Uterus (tissue), 3 donors: ENCODE measurements at regions not wholly inside any gene's neighbourhood (a gene's known extent, or its start where the extent isn't known, plus 50 kb on each side); places are given as distances from the start of the nearest gene placed in this dataset.
A peak's percentile ranks its signal among the peaks of the same experiment; 100 is the strongest.

ENCODE experiments used
- DNase-seq, 2 donors: peaks; one replicate each; pipeline ENCODE4 v3.0.0-alpha.2; 2019 to 2020
- H3K27ac ChIP-seq, 2 donors: fragments of 200-600 bp; sonication (generic); 1 replicate in 1 of 2; 2 replicates in 1 of 2; pipeline ENCODE4 v1.5.1; 2016 to 2018
- H3K27me3 ChIP-seq, 2 donors: fragments of 200-600 bp; sonication (generic); one replicate each; pipeline ENCODE4 v1.5.1; 2018 to 2019; ENCODE audit warnings: control low read depth in 1 of 2
- H3K36me3 ChIP-seq, 2 donors: fragments of 200-600 bp; sonication (generic); one replicate each; pipeline ENCODE4 v1.5.1; 2019; ENCODE audit warnings: control low read depth in 1 of 2
- H3K4me1 ChIP-seq, 2 donors: fragments of 200-600 bp; sonication (generic); one replicate each; pipeline ENCODE4 v1.5.1; 2018 to 2019; ENCODE audit warnings: control low read depth in 1 of 2
- H3K4me3 ChIP-seq, 2 donors: fragments of 200-600 bp; sonication (generic); 1 replicate in 1 of 2; 2 replicates in 1 of 2; pipeline ENCODE4 v1.5.1; 2018 to 2019; ENCODE audit warnings: mild to moderate bottlenecking in 1 of 2
- H3K9me3 ChIP-seq, 2 donors: fragments of 200-600 bp; sonication (generic); one replicate each; pipeline ENCODE4 v1.5.1; 2019; ENCODE audit warnings: control low read depth in 1 of 2
- POLR2A ChIP-seq, 2 donors: fragments of 450-650 bp; IDR thresholded peaks; one replicate each; pipeline ENCODE4 v1.6.1; 2016; ENCODE audit warnings: antibody characterized with exemption in 2 of 2, mild to moderate bottlenecking in 1 of 2, moderate library complexity in 1 of 2
- intact Hi-C: fragments of 100-400 bp; cut with DNase I; formaldehyde crosslinking; loops from one replicate; pipeline ENCODE4 v1.15.1; 2023; ENCODE audit warnings: low total_unique reads
- TF ChIP-seq, protein P1 (sequence below), 4 experiments: fragments of 200-600 bp in 2 of 4; fragments of 450-650 bp in 2 of 4; sonication (generic) in 2 of 4; IDR thresholded peaks; one replicate each; pipeline ENCODE4 v1.5.1; 2016 to 2019; ENCODE audit warnings: antibody characterized with exemption in 4 of 4, mild to moderate bottlenecking in 2 of 4, moderate library complexity in 1 of 4
- donor health status: DM: yes; HTN: yes; CAD: no.

GRCh38 chr3:159685801-159686200 lies 302.8 kb upstream of the IL12A start:
- no peaks in the 10 kb centered on the region for H3K4me1 ChIP-seq
- H3K36me3 ChIP-seq, result no peaks in the 10 kb centered on the region
- no peaks in the 10 kb centered on the region for H3K27me3 ChIP-seq
- no peaks in the 10 kb centered on the region for H3K9me3 ChIP-seq
- no peak for TF ChIP-seq POLR2A (IDR thresholded peaks at IDR 0.05)
- TF ChIP-seq, protein P1, sequence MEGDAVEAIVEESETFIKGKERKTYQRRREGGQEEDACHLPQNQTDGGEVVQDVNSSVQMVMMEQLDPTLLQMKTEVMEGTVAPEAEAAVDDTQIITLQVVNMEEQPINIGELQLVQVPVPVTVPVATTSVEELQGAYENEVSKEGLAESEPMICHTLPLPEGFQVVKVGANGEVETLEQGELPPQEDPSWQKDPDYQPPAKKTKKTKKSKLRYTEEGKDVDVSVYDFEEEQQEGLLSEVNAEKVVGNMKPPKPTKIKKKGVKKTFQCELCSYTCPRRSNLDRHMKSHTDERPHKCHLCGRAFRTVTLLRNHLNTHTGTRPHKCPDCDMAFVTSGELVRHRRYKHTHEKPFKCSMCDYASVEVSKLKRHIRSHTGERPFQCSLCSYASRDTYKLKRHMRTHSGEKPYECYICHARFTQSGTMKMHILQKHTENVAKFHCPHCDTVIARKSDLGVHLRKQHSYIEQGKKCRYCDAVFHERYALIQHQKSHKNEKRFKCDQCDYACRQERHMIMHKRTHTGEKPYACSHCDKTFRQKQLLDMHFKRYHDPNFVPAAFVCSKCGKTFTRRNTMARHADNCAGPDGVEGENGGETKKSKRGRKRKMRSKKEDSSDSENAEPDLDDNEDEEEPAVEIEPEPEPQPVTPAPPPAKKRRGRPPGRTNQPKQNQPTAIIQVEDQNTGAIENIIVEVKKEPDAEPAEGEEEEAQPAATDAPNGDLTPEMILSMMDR (IDR thresholded peaks at IDR 0.05), result no peak
- no peak overlapping the region for H3K4me3 ChIP-seq
- DNase-seq, result no peak
- no peak overlapping the region for H3K27ac ChIP-seq
- intact Hi-C loops, result no loop called here

DNA sequence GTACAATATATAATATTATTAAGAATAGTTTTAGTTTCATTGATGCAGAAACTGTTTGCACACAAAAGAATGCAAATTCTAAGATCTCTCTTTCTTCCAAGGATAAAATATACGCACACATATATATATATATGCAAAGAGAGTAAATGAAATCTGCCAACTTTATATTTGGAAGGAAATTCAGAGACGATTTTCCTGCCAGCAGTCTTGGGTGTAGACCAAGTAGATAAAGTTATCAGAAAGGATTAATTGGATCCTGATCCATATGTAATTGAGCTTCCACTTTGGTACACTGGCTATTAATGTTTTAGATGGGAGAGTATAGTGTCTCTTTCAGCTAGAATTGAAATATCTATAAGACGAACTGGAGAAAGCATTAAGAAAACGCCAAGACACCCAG lies 295.4 kb upstream of the IL12A start:
- Histone ChIP-seq H3K9me3 (no peaks in the 10 kb centered on the region), H3K4me1 (no peaks in the 10 kb centered on the region), H3K27ac (no peak overlapping the region), H3K27me3 (no peaks in the 10 kb centered on the region), H3K4me3 (no peak overlapping the region), H3K36me3 (no peaks in the 10 kb centered on the region)
- DNase-seq, result no peak
- TF ChIP-seq, protein P1 (IDR thresholded peaks at IDR 0.05), result no peak
- no peak for TF ChIP-seq POLR2A (IDR thresholded peaks at IDR 0.05)
- intact Hi-C loops, result no loop called here

DNA sequence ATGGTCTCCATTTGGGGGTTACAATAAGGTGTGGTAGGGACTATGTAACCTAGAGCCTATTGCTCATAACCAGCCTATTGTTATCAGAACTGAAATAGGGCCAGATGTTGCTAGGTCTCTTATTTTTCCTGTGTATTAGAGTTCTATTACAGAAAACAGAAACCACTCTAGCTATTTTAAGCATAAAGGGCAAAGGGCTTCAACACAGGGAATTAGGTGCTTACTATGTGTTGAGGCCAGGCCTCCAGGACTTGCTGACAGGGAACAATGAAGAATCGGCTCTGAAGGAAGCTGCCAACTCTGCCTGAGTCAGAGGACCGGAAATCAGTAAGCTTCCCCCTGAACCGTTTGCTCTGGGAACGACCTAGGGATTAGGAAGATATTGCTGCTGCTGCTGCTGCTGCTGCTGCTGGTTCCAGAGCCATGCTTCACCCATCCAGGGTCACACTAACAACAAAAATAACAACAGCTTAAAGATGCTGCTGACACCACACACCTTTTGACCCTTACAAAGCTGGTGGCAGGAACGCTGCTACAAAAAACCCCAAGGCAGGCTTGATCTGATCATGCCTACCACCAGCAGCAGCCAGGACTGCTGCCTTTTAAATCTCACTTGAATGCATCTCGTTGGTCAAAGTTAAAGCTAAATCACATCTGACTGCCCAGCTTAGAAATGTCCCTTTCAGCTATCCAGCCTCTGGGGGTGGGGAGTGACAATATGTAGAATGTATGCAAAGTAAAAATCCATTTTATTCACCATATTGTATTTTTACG lies 276.9 kb upstream of the IL12A start:
- intact Hi-C loops, result no loop called here
- DNase-seq, result peak; percentile 17 to 53
- TF ChIP-seq, protein P1 (IDR thresholded peaks at IDR 0.05), result no peak
- no peak for TF ChIP-seq POLR2A (IDR thresholded peaks at IDR 0.05)
- Histone ChIP-seq H3K36me3 (no peaks in the 10 kb centered on the region), H3K4me3 (no peak overlapping the region), H3K9me3 (no peaks in the 10 kb centered on the region), H3K27ac (no peak overlapping the region), H3K4me1 (no peaks in the 10 kb centered on the region), H3K27me3 (no peaks in the 10 kb centered on the region)

DNA sequence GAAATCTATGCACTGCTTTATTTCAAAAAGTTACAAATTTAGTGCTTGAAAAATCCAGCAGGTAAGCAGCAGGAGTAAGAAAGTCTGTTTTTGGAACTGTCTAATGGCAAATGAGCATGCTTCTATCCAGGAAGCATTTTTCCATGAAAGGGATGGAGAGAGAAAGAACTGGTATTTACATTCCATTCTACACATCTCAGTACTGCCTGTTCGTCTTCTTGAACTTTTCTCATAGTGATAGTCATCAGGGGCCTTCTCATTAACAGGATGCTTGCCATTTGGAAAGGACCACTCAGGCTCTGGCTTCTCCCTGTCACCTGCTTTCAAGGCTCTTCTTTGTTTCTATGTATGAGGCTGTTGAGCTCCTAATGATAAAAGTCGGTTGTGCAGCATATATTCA lies 267.3 kb upstream of the IL12A start:
- no peak overlapping the region for H3K27ac ChIP-seq
- H3K4me3 ChIP-seq, result no peak overlapping the region
- no peaks in the 10 kb centered on the region for H3K4me1 ChIP-seq
- no peaks in the 10 kb centered on the region for H3K27me3 ChIP-seq
- intact Hi-C loops, result no loop called here
- no peaks in the 10 kb centered on the region for H3K36me3 ChIP-seq
- no peak for DNase-seq
- TF ChIP-seq POLR2A (IDR thresholded peaks at IDR 0.05), result no peak
- TF ChIP-seq, protein P1 (IDR thresholded peaks at IDR 0.05), result no peak
- H3K9me3 ChIP-seq, result no peaks in the 10 kb centered on the region

DNA sequence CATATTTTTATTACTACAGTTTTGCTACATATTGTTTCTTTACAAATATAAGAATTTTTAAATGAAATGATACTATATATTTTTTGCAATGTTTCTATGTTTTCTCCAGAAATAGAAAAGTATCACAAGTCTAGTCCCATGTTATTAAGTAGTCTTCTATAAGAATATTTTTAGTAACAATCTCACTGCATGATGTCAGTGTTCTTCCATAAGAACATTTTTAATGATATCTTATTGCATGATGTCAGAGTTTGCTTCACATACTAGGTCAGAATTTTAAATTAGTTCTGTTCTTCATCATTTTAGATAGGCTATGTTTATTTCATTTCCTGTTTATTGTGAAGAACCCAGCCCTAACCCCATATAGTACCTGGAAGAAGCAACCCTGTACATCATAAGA lies 265.3 kb upstream of the IL12A start:
- TF ChIP-seq, protein P1 (IDR thresholded peaks at IDR 0.05), result no peak
- TF ChIP-seq POLR2A (IDR thresholded peaks at IDR 0.05), result no peak
- H3K4me3 ChIP-seq, result no peak overlapping the region
- no peak overlapping the region for H3K27ac ChIP-seq
- intact Hi-C loops, result no loop called here
- H3K4me1 ChIP-seq, result no peaks in the 10 kb centered on the region
- no peak for DNase-seq
- no peaks in the 10 kb centered on the region for H3K27me3 ChIP-seq
- no peaks in the 10 kb centered on the region for H3K36me3 ChIP-seq
- no peaks in the 10 kb centered on the region for H3K9me3 ChIP-seq
